ENCODE measurements at regions not wholly inside any gene's neighbourhood (a gene's known extent, or its start where the extent isn't known, plus 50 kb on each side); places are given as distances from the start of the nearest gene placed in this dataset.

GRCh38 chr2:187117483-187117882 lies 268.5 kb upstream of the ZSWIM2 start:
- no peak overlapping the region for H3K4me3 ChIP-seq (ENCODE audit: low read length)
- H2AFZ ChIP-seq (ENCODE audit: low read depth, low read length) = no peak overlapping the region
- TF ChIP-seq, protein P1, sequence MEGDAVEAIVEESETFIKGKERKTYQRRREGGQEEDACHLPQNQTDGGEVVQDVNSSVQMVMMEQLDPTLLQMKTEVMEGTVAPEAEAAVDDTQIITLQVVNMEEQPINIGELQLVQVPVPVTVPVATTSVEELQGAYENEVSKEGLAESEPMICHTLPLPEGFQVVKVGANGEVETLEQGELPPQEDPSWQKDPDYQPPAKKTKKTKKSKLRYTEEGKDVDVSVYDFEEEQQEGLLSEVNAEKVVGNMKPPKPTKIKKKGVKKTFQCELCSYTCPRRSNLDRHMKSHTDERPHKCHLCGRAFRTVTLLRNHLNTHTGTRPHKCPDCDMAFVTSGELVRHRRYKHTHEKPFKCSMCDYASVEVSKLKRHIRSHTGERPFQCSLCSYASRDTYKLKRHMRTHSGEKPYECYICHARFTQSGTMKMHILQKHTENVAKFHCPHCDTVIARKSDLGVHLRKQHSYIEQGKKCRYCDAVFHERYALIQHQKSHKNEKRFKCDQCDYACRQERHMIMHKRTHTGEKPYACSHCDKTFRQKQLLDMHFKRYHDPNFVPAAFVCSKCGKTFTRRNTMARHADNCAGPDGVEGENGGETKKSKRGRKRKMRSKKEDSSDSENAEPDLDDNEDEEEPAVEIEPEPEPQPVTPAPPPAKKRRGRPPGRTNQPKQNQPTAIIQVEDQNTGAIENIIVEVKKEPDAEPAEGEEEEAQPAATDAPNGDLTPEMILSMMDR (IDR thresholded peaks at IDR 0.05; ENCODE audit: low read depth, low read length) = no peak
- no peak for TF ChIP-seq EZH2phosphoT487 (IDR thresholded peaks at IDR 0.05; ENCODE audit: low read depth)

GRCh38 chr2:187115627-187116026 lies 266.7 kb upstream of the ZSWIM2 start:
- Histone ChIP-seq H3K27me3 (ENCODE audit: low read depth, low read length) (no peaks in the 10 kb centered on the region), H2AFZ (ENCODE audit: low read depth, low read length) (no peak overlapping the region), H4K20me1 (ENCODE audit: insufficient read depth, low read length) (no peaks in the 10 kb centered on the region), H3K9ac (ENCODE audit: low read length) (no peak overlapping the region), H3K4me1 (ENCODE audit: low read length) (no peaks in the 10 kb centered on the region), H3K4me3 (ENCODE audit: low read length) (no peak overlapping the region), H3K36me3 (replicated peaks; ENCODE audit: low read depth, low read length) (no peaks in the 10 kb centered on the region), H3K4me2 (ENCODE audit: low read length) (no peak overlapping the region), H3K27ac (ENCODE audit: low read length) (no peak overlapping the region), H3K79me2 (ENCODE audit: low read length) (no peaks in the 10 kb centered on the region), H3K9me3 (ENCODE audit: insufficient read depth, low read length) (no peaks in the 10 kb centered on the region)
- TF ChIP-seq EZH2phosphoT487 (IDR thresholded peaks at IDR 0.05; ENCODE audit: low read depth) = no peak
- TF ChIP-seq, protein P1 (IDR thresholded peaks at IDR 0.05; ENCODE audit: low read depth, low read length) = no peak

More at GRCh38 chr2:187117483-187117882, 268.5 kb upstream of the ZSWIM2 start:
- Histone ChIP-seq H3K9ac (ENCODE audit: low read length) (no peak overlapping the region), H4K20me1 (ENCODE audit: insufficient read depth, low read length) (no peaks in the 10 kb centered on the region), H3K4me2 (ENCODE audit: low read length) (no peak overlapping the region), H3K36me3 (replicated peaks; ENCODE audit: low read depth, low read length) (no peaks in the 10 kb centered on the region), H3K4me1 (ENCODE audit: low read length) (no peaks in the 10 kb centered on the region), H3K27me3 (ENCODE audit: low read depth, low read length) (no peaks in the 10 kb centered on the region), H3K79me2 (ENCODE audit: low read length) (no peaks in the 10 kb centered on the region), H3K9me3 (ENCODE audit: insufficient read depth, low read length) (no peaks in the 10 kb centered on the region), H3K27ac (ENCODE audit: low read length) (no peak overlapping the region)

DNA sequence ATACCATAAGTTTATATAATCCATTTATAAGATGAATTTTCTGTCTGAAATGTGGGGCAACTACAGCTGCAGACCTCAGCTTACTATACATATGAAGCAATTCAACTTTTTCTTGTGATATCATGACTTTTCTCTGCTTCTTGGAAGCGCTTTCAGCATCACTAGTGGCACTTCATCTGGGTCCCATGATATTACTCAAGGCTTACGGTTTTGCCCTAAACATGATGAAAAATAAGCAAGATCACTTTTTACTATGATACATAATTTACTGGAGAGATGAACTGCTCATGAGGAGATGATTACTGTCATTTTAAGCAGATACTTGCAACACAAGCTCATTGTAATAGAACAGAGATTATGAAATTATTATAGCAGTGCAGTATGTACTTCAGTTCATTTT lies 258.0 kb upstream of the ZSWIM2 start:
- no peak overlapping the region for H3K4me3 ChIP-seq (ENCODE audit: low read length)
- no peak overlapping the region for H3K4me2 ChIP-seq (ENCODE audit: low read length)
- H3K36me3 ChIP-seq (replicated peaks; ENCODE audit: low read depth, low read length) = no peaks in the 10 kb centered on the region
- H3K9me3 ChIP-seq (ENCODE audit: insufficient read depth, low read length) = no peaks in the 10 kb centered on the region
- no peaks in the 10 kb centered on the region for H3K27me3 ChIP-seq (ENCODE audit: low read depth, low read length)
- no peak overlapping the region for H3K27ac ChIP-seq (ENCODE audit: low read length)
- no peaks in the 10 kb centered on the region for H3K4me1 ChIP-seq (ENCODE audit: low read length)
- no peaks in the 10 kb centered on the region for H3K79me2 ChIP-seq (ENCODE audit: low read length)
- no peak overlapping the region for H3K9ac ChIP-seq (ENCODE audit: low read length)
- H4K20me1 ChIP-seq (ENCODE audit: insufficient read depth, low read length) = no peaks in the 10 kb centered on the region
- H2AFZ ChIP-seq (ENCODE audit: low read depth, low read length) = no peak overlapping the region
- TF ChIP-seq EZH2phosphoT487 (IDR thresholded peaks at IDR 0.05; ENCODE audit: low read depth) = no peak
- TF ChIP-seq, protein P1 (IDR thresholded peaks at IDR 0.05; ENCODE audit: low read depth, low read length) = no peak

DNA sequence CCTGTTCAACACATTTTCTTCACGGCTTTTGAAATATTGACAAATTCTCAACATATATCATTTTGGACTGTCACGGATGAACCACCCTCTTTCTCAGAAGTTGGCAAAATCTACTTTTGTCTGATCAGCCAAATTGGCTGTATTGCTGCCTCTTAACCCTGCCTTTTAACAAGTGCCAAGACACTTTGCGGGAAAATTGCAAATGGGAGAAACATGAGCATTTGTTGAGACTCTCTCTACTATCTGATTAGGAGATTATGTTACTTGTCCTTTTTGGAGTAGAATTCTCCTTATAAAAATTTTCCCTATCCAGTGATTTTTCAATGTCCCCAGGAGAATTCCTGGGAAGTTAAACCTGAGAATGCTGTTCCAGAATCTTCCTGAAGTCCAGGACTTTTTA lies 256.2 kb upstream of the ZSWIM2 start:
- Histone ChIP-seq H3K4me1 (ENCODE audit: low read length) (no peaks in the 10 kb centered on the region), H3K4me3 (ENCODE audit: low read length) (no peak overlapping the region), H4K20me1 (ENCODE audit: insufficient read depth, low read length) (no peaks in the 10 kb centered on the region), H3K79me2 (ENCODE audit: low read length) (no peaks in the 10 kb centered on the region), H2AFZ (ENCODE audit: low read depth, low read length) (no peak overlapping the region), H3K4me2 (ENCODE audit: low read length) (no peak overlapping the region), H3K36me3 (replicated peaks; ENCODE audit: low read depth, low read length) (no peaks in the 10 kb centered on the region), H3K9ac (ENCODE audit: low read length) (no peak overlapping the region), H3K9me3 (ENCODE audit: insufficient read depth, low read length) (no peaks in the 10 kb centered on the region), H3K27me3 (ENCODE audit: low read depth, low read length) (no peaks in the 10 kb centered on the region), H3K27ac (ENCODE audit: low read length) (no peak overlapping the region)
- TF ChIP-seq, protein P1 (IDR thresholded peaks at IDR 0.05; ENCODE audit: low read depth, low read length) = no peak
- TF ChIP-seq EZH2phosphoT487 (IDR thresholded peaks at IDR 0.05; ENCODE audit: low read depth) = no peak

Measured in OCI-LY3 (cell line).